K562 (cell line): ENCODE measurements at regions not wholly inside any gene's neighbourhood (a gene's known extent, or its start where the extent isn't known, plus 50 kb on each side); places are given as distances from the start of the nearest gene placed in this dataset.

ENCODE experiments used
- ATAC-seq: fragments of 200-7000 bp; cut with Tn5 transposase; 3 replicates; pipeline ENCODE4 v1.9.1; 2020; ENCODE audit warnings: moderate library complexity
- BruUV-seq: library from RNA; stranded (reverse); fragments of 400-500 nt; replicated peaks from 2 replicates; lab custom pipeline; 2021; lab: Mats Ljungman, UMichigan
- CTCF ChIA-PET: fragments of 300-600 bp; formaldehyde crosslinking; extraction: SDS; loops from one replicate; lab custom pipeline; 2021; ENCODE audit warnings: low intra/inter-chr PET ratio; lab: Yijun Ruan, JAX
- POLR2A ChIA-PET: fragments of 300-600, 350-650 bp; sonication (Branson Sonifier 250); formaldehyde crosslinking; extraction: SDS; loops from one replicate; lab custom pipeline; 2021; ENCODE audit warnings: antibody characterized with exemption, inconsistent platforms; lab: Yijun Ruan, JAX
- DNase-seq, 4 experiments: peaks; one replicate each; pipeline versions ENCODE4 v3.0.0 to v3.0.0-alpha.2; 2011 to 2018; ENCODE audit warnings: low spot score in 3 of 4, mixed read lengths in 3 of 4; ENCODE audit errors: extremely low read depth in 1 of 4
- FAIRE-seq: peaks from 2 replicates; lab custom pipeline; 2011; peaks lifted over from hg19 to GRCh38; lab: Jason Lieb, UNC
- H2AFZ ChIP-seq: 2 replicates; pipeline ENCODE4 v1.6.0; 2011; ENCODE audit warnings: low read depth, low read length, control low read depth, inconsistent platforms
- H3K27ac ChIP-seq: fragments of 200-600 bp; 3 replicates; pipeline ENCODE4 v1.8.0; 2011; ENCODE audit warnings: low read depth, mild to moderate bottlenecking, control low read depth, inconsistent platforms, low read length, moderate library complexity, mixed read lengths; ENCODE audit errors: extremely low read depth
- H3K27me3 ChIP-seq, 2 experiments: fragments of 300-600 bp in 1 of 2; 2 replicates in 1 of 2; 3 replicates in 1 of 2; pipeline versions ENCODE4 v1.6.0 to v1.8.0; 2011; ENCODE audit warnings: inconsistent platforms in 2 of 2, low read length in 2 of 2, mild to moderate bottlenecking in 1 of 2, mixed read lengths in 1 of 2, moderate library complexity in 1 of 2; ENCODE audit not compliant: control insufficient read depth in 2 of 2, insufficient read depth in 2 of 2
- H3K36me3 ChIP-seq: fragments of 300-600 bp; 3 replicates; pipeline ENCODE4 v1.8.0; 2011; ENCODE audit warnings: mild to moderate bottlenecking, low read length, inconsistent platforms; ENCODE audit not compliant: control insufficient read depth, insufficient read depth
- H3K4me1 ChIP-seq, 2 experiments: fragments of 200-600 bp in 1 of 2; replicated peaks in 1 of 2; 2 replicates in 1 of 2; 3 replicates in 1 of 2; pipeline versions ENCODE4 v1.5.1 to v1.8.0; 2011; ENCODE audit warnings: inconsistent platforms in 2 of 2, low read length in 2 of 2, mild to moderate bottlenecking in 1 of 2, mixed read lengths in 1 of 2, moderate library complexity in 1 of 2; ENCODE audit not compliant: control insufficient read depth in 2 of 2, insufficient read depth in 2 of 2
- H3K4me2 ChIP-seq: 2 replicates; pipeline ENCODE4 v1.6.1; 2011; ENCODE audit warnings: low read length, control low read depth, inconsistent platforms, mixed read lengths; ENCODE audit not compliant: insufficient read depth
- H3K4me3 ChIP-seq: fragments of 200-600 bp; sonication (generic), shearing (Covaris generic); 2 replicates; pipeline ENCODE4 v1.5.1; 2016; ENCODE audit warnings: control low read depth, inconsistent platforms
- H3K79me2 ChIP-seq: fragments of 200-600 bp; 3 replicates; pipeline ENCODE4 v1.8.0; 2011; ENCODE audit warnings: low read length, inconsistent platforms; ENCODE audit not compliant: control insufficient read depth, insufficient read depth
- H3K9ac ChIP-seq, 2 experiments: 2 replicates each; pipeline versions ENCODE4 v1.6.0 to v1.6.1; 2011; ENCODE audit warnings: low read depth in 2 of 2, low read length in 2 of 2, control low read depth in 1 of 2, inconsistent platforms in 1 of 2, mild to moderate bottlenecking in 1 of 2, mixed read lengths in 1 of 2; ENCODE audit not compliant: insufficient read depth in 1 of 2
- H3K9me1 ChIP-seq: one replicate; pipeline ENCODE4 v1.6.0; 2011; ENCODE audit warnings: inconsistent platforms, mild to moderate bottlenecking, low read length, moderate library complexity; ENCODE audit not compliant: control insufficient read depth, insufficient read depth
- H3K9me3 ChIP-seq: replicated peaks from 2 replicates; pipeline ENCODE4 v1.5.1; 2011; ENCODE audit warnings: low read depth, low read length, inconsistent platforms; ENCODE audit not compliant: control insufficient read depth, insufficient read depth
- H4K20me1 ChIP-seq: replicated peaks from 2 replicates; pipeline ENCODE4 v1.6.1; 2011; ENCODE audit warnings: low read length, inconsistent platforms, mixed read lengths; ENCODE audit not compliant: control insufficient read depth, insufficient read depth
- ADNP ChIP-seq: fragments of 200-800 bp; sonication (Bioruptor generic); IDR thresholded peaks from 2 replicates; pipeline ENCODE4 v1.6.1; 2016; ENCODE audit warnings: missing genetic modification characterization, missing compliant biosample characterization
- CBX5 ChIP-seq: IDR thresholded peaks from 2 replicates; pipeline ENCODE4 v1.6.1; 2014; ENCODE audit warnings: low read depth, borderline replicate concordance
- CTBP1 ChIP-seq: fragments of 450-650 bp; IDR thresholded peaks from 2 replicates; pipeline ENCODE4 v1.6.1; 2016; ENCODE audit warnings: borderline replicate concordance
- DMBX1 ChIP-seq: fragments of 250-450 bp; sonication (Bioruptor Pico); IDR thresholded peaks from 2 replicates; pipeline ENCODE4 v1.8.0; 2022; ENCODE audit warnings: inconsistent platforms, mild to moderate bottlenecking, moderate library complexity, borderline replicate concordance
- GTF3C2 ChIP-seq: IDR thresholded peaks from 3 replicates; pipeline ENCODE4 v1.6.1; 2011; ENCODE audit warnings: borderline replicate concordance, mild to moderate bottlenecking, moderate library complexity; ENCODE audit not compliant: insufficient read length; ENCODE audit errors: extremely low read depth
- MAFF ChIP-seq: IDR thresholded peaks from 2 replicates; pipeline ENCODE4 v1.6.1; 2012; ENCODE audit warnings: low read length, improper control_type of control experiment
- MAFG ChIP-seq: fragments of 450-650 bp; conservative IDR thresholded peaks from 2 replicates; pipeline ENCODE4 v1.6.1; 2016; ENCODE audit warnings: missing genetic modification characterization, missing compliant biosample characterization
- PHF8 ChIP-seq: fragments of 200-600 bp; sonication (generic); IDR thresholded peaks from 2 replicates; pipeline ENCODE4 v1.6.1; 2012; ENCODE audit warnings: mixed run types, mild to moderate bottlenecking, inconsistent platforms, low read length, moderate library complexity, borderline replicate concordance
- PHTF2 ChIP-seq: fragments of 250-450 bp; sonication (Bioruptor Pico); IDR thresholded peaks from 2 replicates; pipeline ENCODE4 v1.5.0; 2021; ENCODE audit warnings: mild to moderate bottlenecking
- PTRF ChIP-seq: fragments of 450-650 bp; IDR thresholded peaks from 2 replicates; pipeline ENCODE4 v1.6.1; 2016; ENCODE audit warnings: mild to moderate bottlenecking, missing genetic modification characterization, missing compliant biosample characterization
- TCF7 ChIP-seq: sonication (generic); IDR thresholded peaks from 2 replicates; pipeline ENCODE4 v1.6.1; 2016; ENCODE audit warnings: antibody characterized with exemption, borderline replicate concordance
- TCF7L2 ChIP-seq: fragments of 150-350 bp; IDR thresholded peaks from 2 replicates; pipeline ENCODE4 v1.6.1; 2016; ENCODE audit warnings: low read depth, mild to moderate bottlenecking, low read length, moderate library complexity
- THRAP3 ChIP-seq: fragments of 450-650 bp; IDR thresholded peaks from 2 replicates; pipeline ENCODE4 v1.6.1; 2016; ENCODE audit warnings: mild to moderate bottlenecking, inconsistent platforms, borderline replicate concordance
- YY1 ChIP-seq, 3 experiments: IDR thresholded peaks; 2 replicates each; pipeline ENCODE4 v1.6.1; 2011; ENCODE audit warnings: low read length in 2 of 3, mild to moderate bottlenecking in 2 of 3, moderate library complexity in 2 of 3, borderline replicate concordance in 1 of 3, control low read depth in 1 of 3, low read depth in 1 of 3; ENCODE audit not compliant: insufficient read depth in 3 of 3, insufficient replicate concordance in 2 of 3, control insufficient read depth in 1 of 3, insufficient read length in 1 of 3; ENCODE audit errors: extremely low read depth in 1 of 3
- ZNF12 ChIP-seq: sonication (generic); formaldehyde crosslinking; IDR thresholded peaks from 2 replicates; pipeline ENCODE4 v1.4.0; 2020; ENCODE audit warnings: mild to moderate bottlenecking, missing genetic modification reagents
- ZNF431 ChIP-seq: sonication (generic); formaldehyde crosslinking; IDR thresholded peaks from 2 replicates; pipeline ENCODE4 v1.8.0; 2022; ENCODE audit warnings: mild to moderate bottlenecking, missing genetic modification reagents
- ZNF644 ChIP-seq: fragments of 200-800 bp; sonication (Bioruptor generic); IDR thresholded peaks from 2 replicates; pipeline ENCODE4 v1.6.1; 2016; ENCODE audit warnings: low read depth, missing genetic modification characterization, missing compliant biosample characterization
- WGBS: fragments of 100-300 bp; shearing (Covaris generic); methylation state at CpG from one replicate; pipeline ENCODE4 v1.1.6; 2016; ENCODE audit warnings: low coverage, mixed read lengths; ENCODE audit not compliant: insufficient coverage; ENCODE audit errors: missing lambda C conversion rate; 5-methylcytosine and 5-hydroxymethylcytosine counted together
- in situ Hi-C: fragments of 300-500 bp; cut with MboI; formaldehyde crosslinking; loops from 4 replicates; pipeline ENCODE4 v1.15.0; 2018; ENCODE audit warnings: inconsistent platforms, mixed read lengths
- intact Hi-C: fragments of 100-400 bp; cut with micrococcal nuclease; formaldehyde crosslinking; loops from 2 replicates; pipeline ENCODE4 v1.14.2; 2022
- TF ChIP-seq, protein P1 (sequence below): sonication (generic); formaldehyde crosslinking; IDR thresholded peaks from 2 replicates; pipeline ENCODE4 v1.8.1; 2023; ENCODE audit warnings: mild to moderate bottlenecking, missing genetic modification reagents

DNA sequence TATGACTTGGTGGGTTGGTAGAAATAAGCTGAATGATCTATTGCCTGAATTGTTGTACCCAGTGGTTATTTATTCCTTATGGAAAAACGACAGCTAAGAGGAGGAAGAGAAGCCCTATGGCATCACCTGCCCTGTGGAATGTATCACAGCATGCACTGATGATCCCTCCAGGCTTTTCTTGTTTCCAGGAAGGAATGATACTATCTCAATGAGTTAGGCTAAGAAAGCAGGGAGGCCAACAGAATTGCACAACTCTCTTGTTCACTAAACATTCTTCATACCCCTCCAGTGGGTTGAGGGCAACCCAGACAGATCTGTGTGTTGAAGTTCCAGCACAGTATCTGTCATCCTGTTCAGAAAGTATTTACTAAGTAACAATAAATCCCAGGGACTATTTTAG lies 1001.7 kb upstream of the GYPC start:
- 0% methylated on average over 1 of the region's 1 CpG for WGBS
- no TSS peak for BruUV-seq
- FAIRE-seq (no peak), ATAC-seq (no peak), DNase-seq (no peak)
- Histone ChIP-seq H3K79me2 (no peaks in the 10 kb centered on the region), H2AFZ (no peak overlapping the region), H3K9me3 (no peaks in the 10 kb centered on the region), H3K4me2 (no peak overlapping the region), H4K20me1 (no peaks in the 10 kb centered on the region), H3K36me3 (no peaks in the 10 kb centered on the region), H3K27ac (no peak overlapping the region), H3K9ac (no peak overlapping the region), H3K4me3 (no peak overlapping the region), H3K27me3 (no peaks in the 10 kb centered on the region), H3K9me1 (no peaks in the 10 kb centered on the region), H3K4me1 (no peaks in the 10 kb centered on the region)
- intact Hi-C loops (no loop called here), in situ Hi-C loops (no loop called here)
- POLR2A ChIA-PET = no interaction called here
- TF ChIP-seq PTRF (tag) (no peak), PHTF2 (CRISPR knock-in tag) (no peak), ZNF12 (CRISPR knock-in tag) (no peak), GTF3C2 (no peak), ADNP (tag) (no peak), ZNF644 (tag) (no peak), MAFG (tag) (no peak), PHF8 (no peak), TCF7L2 (no peak), MAFF (no peak), DMBX1 (CRISPR knock-in tag) (no peak), YY1 (IDR thresholded peaks at IDR 0.05; ENCODE audit: borderline replicate concordance in 1 of 3, control insufficient read depth in 1 of 3, extremely low read depth in 1 of 3, insufficient read depth in 3 of 3, insufficient read length in 1 of 3, insufficient replicate concordance in 2 of 3, low read depth in 1 of 3, low read length in 2 of 3) (no peak), CBX5 (no peak), THRAP3 (no peak), ZNF431 (no peak), CTBP1 (no peak), TCF7 (no peak)
- TF ChIP-seq, protein P1, sequence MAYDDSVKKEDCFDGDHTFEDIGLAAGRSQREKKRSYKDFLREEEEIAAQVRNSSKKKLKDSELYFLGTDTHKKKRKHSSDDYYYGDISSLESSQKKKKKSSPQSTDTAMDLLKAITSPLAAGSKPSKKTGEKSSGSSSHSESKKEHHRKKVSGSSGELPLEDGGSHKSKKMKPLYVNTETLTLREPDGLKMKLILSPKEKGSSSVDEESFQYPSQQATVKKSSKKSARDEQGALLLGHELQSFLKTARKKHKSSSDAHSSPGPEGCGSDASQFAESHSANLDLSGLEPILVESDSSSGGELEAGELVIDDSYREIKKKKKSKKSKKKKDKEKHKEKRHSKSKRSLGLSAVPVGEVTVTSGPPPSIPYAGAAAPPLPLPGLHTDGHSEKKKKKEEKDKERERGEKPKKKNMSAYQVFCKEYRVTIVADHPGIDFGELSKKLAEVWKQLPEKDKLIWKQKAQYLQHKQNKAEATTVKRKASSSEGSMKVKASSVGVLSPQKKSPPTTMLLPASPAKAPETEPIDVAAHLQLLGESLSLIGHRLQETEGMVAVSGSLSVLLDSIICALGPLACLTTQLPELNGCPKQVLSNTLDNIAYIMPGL (CRISPR knock-in tag) = no peak
- CTCF ChIA-PET = no interaction called here
